SK-N-SH (cell line): ENCODE measurements at regions not wholly inside any gene's neighbourhood (a gene's known extent, or its start where the extent isn't known, plus 50 kb on each side); places are given as distances from the start of the nearest gene placed in this dataset.

Experiments used
- CTCF ChIA-PET: fragments of 300-600, 350-600 bp; formaldehyde crosslinking; extraction: SDS; loops from one replicate; lab custom pipeline; 2021; lab: Yijun Ruan, JAX
- POLR2A ChIA-PET: fragments of 350-600 bp; sonication (Branson Sonifier 250); formaldehyde crosslinking; extraction: SDS; loops from one replicate; lab custom pipeline; 2020; ENCODE audit warnings: antibody characterized with exemption, inconsistent platforms; lab: Yijun Ruan, JAX
- DNase-seq: peaks from one replicate; pipeline ENCODE4 v3.0.0; 2012
- H2AFZ ChIP-seq: fragments of 200-600 bp; sonication (generic); 2 replicates; pipeline ENCODE4 v1.8.1; 2016; ENCODE audit warnings: antibody characterized with exemption, mild to moderate bottlenecking, low read depth
- H3F3A ChIP-seq: fragments of 200-600 bp; sonication (generic); replicated peaks from 2 replicates; pipeline ENCODE3; 2016; ENCODE audit warnings: antibody characterized with exemption, mild to moderate bottlenecking; ENCODE audit not compliant: insufficient read depth
- H3K27ac ChIP-seq, 2 experiments: fragments of 200-500 bp in 1 of 2; fragments of 200-600 bp in 1 of 2; sonication (Bioruptor generic) in 1 of 2; sonication (generic), shearing (Covaris generic) in 1 of 2; 2 replicates each; pipeline versions ENCODE4 v1.5.1 to v1.6.1; 2014 to 2016; ENCODE audit warnings: low read depth in 2 of 2, inconsistent platforms in 1 of 2, low read length in 1 of 2, mild to moderate bottlenecking in 1 of 2, mixed read lengths in 1 of 2
- H3K27me3 ChIP-seq: fragments of 200-600 bp; sonication (generic), shearing (Covaris generic); 2 replicates; pipeline ENCODE4 v1.6.1; 2016; ENCODE audit warnings: mixed run types; ENCODE audit not compliant: insufficient read depth
- H3K36me3 ChIP-seq, 2 experiments: fragments of 200-500 bp in 1 of 2; fragments of 200-600 bp in 1 of 2; sonication (Bioruptor generic) in 1 of 2; sonication (generic) in 1 of 2; replicated peaks in 1 of 2; 2 replicates each; pipeline versions ENCODE3 to v1.5.1; 2014 to 2016; ENCODE audit warnings: low read length in 1 of 2, mild to moderate bottlenecking in 1 of 2; ENCODE audit not compliant: insufficient read depth in 2 of 2, control insufficient read depth in 1 of 2
- H3K4me1 ChIP-seq, 2 experiments: fragments of 200-500 bp in 1 of 2; fragments of 200-600 bp in 1 of 2; sonication (Bioruptor generic) in 1 of 2; sonication (generic), shearing (Covaris generic) in 1 of 2; 2 replicates each; pipeline versions ENCODE4 v1.5.1 to v1.6.1; 2014 to 2016; ENCODE audit warnings: low read depth in 1 of 2, low read length in 1 of 2, mixed run types in 1 of 2; ENCODE audit not compliant: insufficient read depth in 2 of 2, control insufficient read depth in 1 of 2
- H3K4me2 ChIP-seq: fragments of 200-600 bp; sonication (generic), shearing (Covaris generic); 2 replicates; pipeline ENCODE4 v1.6.1; 2017; ENCODE audit warnings: mixed run types
- H3K4me3 ChIP-seq, 2 experiments: fragments of 200-500 bp in 1 of 2; fragments of 200-600 bp in 1 of 2; sonication (Bioruptor generic) in 1 of 2; sonication (generic), shearing (Covaris generic) in 1 of 2; 2 replicates each; pipeline versions ENCODE4 v1.5.1 to v1.8.1; 2014 to 2016; ENCODE audit warnings: low read depth in 2 of 2, inconsistent platforms in 1 of 2, low read length in 1 of 2, mild to moderate bottlenecking in 1 of 2, mixed read lengths in 1 of 2, moderate library complexity in 1 of 2
- H3K79me2 ChIP-seq: fragments of 200-600 bp; sonication (generic); 2 replicates; pipeline ENCODE4 v1.8.1; 2017; ENCODE audit warnings: mild to moderate bottlenecking; ENCODE audit not compliant: insufficient read depth
- H3K9ac ChIP-seq: fragments of 200-600 bp; sonication (generic); 2 replicates; pipeline ENCODE4 v1.6.1; 2017; ENCODE audit warnings: mixed run types
- H3K9me2 ChIP-seq: fragments of 200-600 bp; sonication (generic); 2 replicates; pipeline ENCODE4 v1.6.1; 2017; ENCODE audit warnings: mixed run types
- H3K9me3 ChIP-seq: fragments of 200-600 bp; sonication (generic); 2 replicates; pipeline ENCODE4 v1.6.1; 2017; ENCODE audit warnings: mixed run types, mild to moderate bottlenecking, moderate library complexity
- H4K20me1 ChIP-seq: fragments of 200-600 bp; sonication (generic); 2 replicates; pipeline ENCODE4 v1.6.1; 2017; ENCODE audit warnings: mild to moderate bottlenecking, mixed run types; ENCODE audit not compliant: insufficient read depth
- ELF1 ChIP-seq: IDR thresholded peaks from 2 replicates; pipeline ENCODE4 v1.4.0; 2012
- EZH2phosphoT487 ChIP-seq: fragments of 200-600 bp; sonication (generic); IDR thresholded peaks from 2 replicates; pipeline ENCODE4 v1.6.1; 2017; ENCODE audit warnings: low read depth, mixed run types, mild to moderate bottlenecking, antibody characterized with exemption, moderate library complexity, borderline replicate concordance
- FOSL2 ChIP-seq: IDR thresholded peaks from 2 replicates; pipeline ENCODE4 v1.4.0; 2012; ENCODE audit warnings: low read depth, mild to moderate bottlenecking, moderate library complexity, borderline replicate concordance
- FOXJ3 ChIP-seq: sonication (generic); formaldehyde crosslinking; IDR thresholded peaks from 2 replicates; pipeline ENCODE4 v1.5.1; 2020; ENCODE audit warnings: mild to moderate bottlenecking, missing genetic modification reagents
- GATA2 ChIP-seq: sonication (generic); formaldehyde crosslinking; IDR thresholded peaks from 2 replicates; pipeline ENCODE4 v1.5.0; 2020; ENCODE audit warnings: mild to moderate bottlenecking, missing genetic modification reagents
- JUND ChIP-seq: IDR thresholded peaks from 2 replicates; pipeline ENCODE4 v1.4.0; 2012
- RCOR1 ChIP-seq: fragments of 150-350 bp; IDR thresholded peaks from 2 replicates; pipeline ENCODE4 v1.6.1; 2017; ENCODE audit warnings: antibody characterized with exemption, low read length
- RXRA ChIP-seq: IDR thresholded peaks from 2 replicates; pipeline ENCODE4 v1.4.0; 2012; ENCODE audit warnings: low read depth, mild to moderate bottlenecking, borderline replicate concordance
- SIN3A ChIP-seq: IDR thresholded peaks from 2 replicates; pipeline ENCODE4 v1.6.1; 2012; ENCODE audit warnings: low read depth, mild to moderate bottlenecking, low read length, moderate library complexity, borderline replicate concordance
- SMC3 ChIP-seq: IDR thresholded peaks from 2 replicates; pipeline ENCODE4 v1.6.1; 2012; ENCODE audit warnings: low read depth, low read length, improper control_type of control experiment
- TCF12 ChIP-seq: IDR thresholded peaks from 2 replicates; pipeline ENCODE4 v1.4.0; 2012
- TEAD4 ChIP-seq: IDR thresholded peaks from 2 replicates; pipeline ENCODE4 v1.4.0; 2012; ENCODE audit warnings: mild to moderate bottlenecking, borderline replicate concordance; ENCODE audit not compliant: insufficient read depth
- YY1 ChIP-seq: IDR thresholded peaks from 2 replicates; pipeline ENCODE4 v1.4.0; 2012; ENCODE audit warnings: low read depth, mild to moderate bottlenecking
- WGBS: methylation state at CpG from one replicate; pipeline ENCODE4 v1.1.6; 2017; ENCODE audit warnings: low lambda C conversion rate; 5-methylcytosine and 5-hydroxymethylcytosine counted together
- TF ChIP-seq, protein P1 (sequence below): fragments of 150-350 bp; IDR thresholded peaks from 2 replicates; pipeline ENCODE4 v1.6.1; 2017; ENCODE audit warnings: antibody characterized with exemption, low read length, low read depth, borderline replicate concordance
- TF ChIP-seq, protein P2 (sequence below): IDR thresholded peaks from 2 replicates; pipeline ENCODE4 v1.4.0; 2012; ENCODE audit warnings: low read depth, borderline replicate concordance

DNA sequence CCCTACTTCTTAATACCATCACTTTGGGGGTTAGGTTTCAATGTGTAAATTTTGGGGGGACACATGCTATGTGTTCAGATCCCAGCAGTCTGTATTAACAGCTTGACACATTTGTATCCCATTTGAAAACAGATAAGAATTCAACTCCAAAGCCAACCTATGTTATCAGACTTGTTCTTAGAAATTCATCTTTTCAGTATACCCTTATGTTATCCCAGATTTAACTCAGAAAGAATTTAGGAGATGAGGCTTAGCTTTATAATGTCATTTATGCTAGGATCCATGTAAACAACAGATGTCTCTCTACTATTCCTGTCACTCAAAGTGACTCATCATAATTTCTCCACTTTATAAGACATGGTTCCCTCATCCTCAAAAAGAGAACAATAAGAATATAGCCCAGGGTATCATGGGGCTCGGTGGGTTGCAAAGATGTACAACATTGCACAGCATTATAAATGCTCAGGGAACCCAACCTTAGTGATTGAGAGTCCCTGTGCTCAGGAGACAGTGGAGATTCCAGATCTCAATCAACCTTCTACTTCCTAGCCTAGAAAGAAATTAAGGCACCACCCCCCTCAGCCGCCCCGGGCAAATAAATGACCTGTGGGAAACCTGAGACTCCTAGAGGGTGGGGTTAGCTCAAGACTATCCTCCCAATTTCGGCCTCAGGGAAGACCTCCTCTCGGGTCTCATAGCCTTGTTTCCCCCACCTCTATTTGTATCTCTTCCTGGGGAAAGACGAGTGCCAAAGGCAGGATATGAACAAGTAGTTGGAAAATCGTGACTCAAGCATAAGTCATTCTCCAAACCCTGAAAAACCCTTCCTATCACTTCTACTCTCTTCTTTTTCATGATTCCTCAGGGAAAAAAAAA, 265.1 kb upstream of the CAMK1G start:
- no peak for DNase-seq
- Histone ChIP-seq H3K9ac (no peak overlapping the region), H3K4me1 (0 out of 4 replicates have a peak, but pooled peaks cover 0 to 5% of the 10 kb centered on the region in 2 experiments), H3K79me2 (no peaks in the 10 kb centered on the region), H3K27ac (peak overlapping the region in 1 of 2 experiments; percentile 25; a peak in 1 of 4 replicates), H3K4me3 (no peak overlapping the region), H3K9me3 (no peaks in the 10 kb centered on the region), H3K9me2 (no peaks in the 10 kb centered on the region), H2AFZ (peak overlapping the region; percentile 52; the same call in 1 of the 2 replicates), H3F3A (no peaks in the 10 kb centered on the region), H3K36me3 (no peaks in the 10 kb centered on the region), H3K4me2 (no peak overlapping the region), H4K20me1 (no peaks in the 10 kb centered on the region), H3K27me3 (no peaks in the 10 kb centered on the region)
- POLR2A ChIA-PET: no interaction called here
- TF ChIP-seq RCOR1: no peak
- peak; percentile 24; the same call in 1 of the 2 replicates for TF ChIP-seq JUND
- TF ChIP-seq YY1: no peak
- TF ChIP-seq ELF1: no peak
- TF ChIP-seq FOSL2: peak; percentile 56; the same call in 1 of the 2 replicates
- TF ChIP-seq SIN3A: no peak
- no peak for TF ChIP-seq TCF12
- CTCF ChIA-PET: interaction anchor here (1.2 to 2.0 kb wide), 2 partner anchors 16 to 22 kb away, joined by 3 to 6 read pairs; no protein-coding TSS in a partner anchor
- 57% methylated on average over 7 of the region's 7 CpGs for WGBS

DNA sequence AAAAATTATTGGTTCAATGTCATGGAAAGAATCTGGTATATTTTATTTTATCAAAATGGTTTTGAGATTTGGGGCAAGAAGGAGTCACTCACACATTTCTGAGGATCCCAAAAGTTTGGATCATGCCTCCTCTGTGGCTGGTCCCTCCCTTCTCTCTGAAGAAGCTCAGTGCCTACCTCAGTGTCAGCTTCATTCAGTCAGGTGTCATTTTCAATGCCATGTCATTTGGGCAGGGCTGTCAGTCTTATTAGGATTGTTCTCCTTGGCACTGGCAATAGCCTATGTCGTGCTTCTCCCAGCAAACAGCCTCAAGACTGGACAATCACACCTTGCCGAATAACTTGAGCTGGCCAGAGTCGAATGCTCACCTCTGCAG, 264.5 kb upstream of the CAMK1G start:
- H3K4me1 ChIP-seq: 0 out of 4 replicates have a peak, but pooled peaks cover 0 to 5% of the 10 kb centered on the region in 2 experiments
- H3K9me3 ChIP-seq: no peaks in the 10 kb centered on the region
- H3K79me2 ChIP-seq: no peaks in the 10 kb centered on the region
- no peaks in the 10 kb centered on the region for H3K9me2 ChIP-seq
- WGBS: 87% methylated on average over 3 of the region's 3 CpGs
- no peaks in the 10 kb centered on the region for H3K27me3 ChIP-seq
- POLR2A ChIA-PET: no interaction called here
- no peaks in the 10 kb centered on the region for H3F3A ChIP-seq
- H3K9ac ChIP-seq: no peak overlapping the region
- no peak for DNase-seq
- no peaks in the 10 kb centered on the region for H4K20me1 ChIP-seq
- H3K36me3 ChIP-seq: no peaks in the 10 kb centered on the region
- TF ChIP-seq TEAD4 (no peak), SMC3 (no peak), RXRA (no peak)
- H2AFZ ChIP-seq: no peak overlapping the region; the same call in 1 of the 2 replicates
- no peak overlapping the region for H3K4me3 ChIP-seq
- no peak overlapping the region for H3K4me2 ChIP-seq
- peak overlapping the region in 1 of 2 experiments; percentile 25; a peak in 1 of 4 replicates for H3K27ac ChIP-seq
- CTCF ChIA-PET: interaction anchor here (1.2 to 2.0 kb wide), 2 partner anchors 15 to 22 kb away, joined by 3 to 6 read pairs; no protein-coding TSS in a partner anchor

DNA sequence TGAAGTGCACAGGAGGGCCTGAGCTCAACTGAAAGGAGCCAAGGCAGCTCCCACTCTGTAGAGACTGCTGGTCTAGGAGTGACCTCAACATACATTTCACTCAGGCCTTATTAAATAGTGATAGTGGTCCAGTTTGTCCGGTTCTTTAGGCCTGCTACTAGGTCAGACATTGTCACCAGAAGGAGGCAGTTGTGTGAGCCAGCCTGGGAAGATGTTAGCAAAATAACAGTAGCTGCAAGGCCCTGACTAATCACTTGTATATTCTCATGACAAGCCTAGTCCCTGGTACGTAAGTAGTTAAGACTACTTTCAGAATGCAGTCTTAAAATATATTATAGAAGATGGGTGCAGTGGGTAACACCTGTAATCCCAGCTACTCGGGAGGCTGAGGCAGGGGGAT, 264.0 kb upstream of the CAMK1G start:
- Histone ChIP-seq H3K9me3 (no peaks in the 10 kb centered on the region), H3K4me2 (no peak overlapping the region)
- TF ChIP-seq EZH2phosphoT487 (no peak), TEAD4 (no peak), GATA2 (no peak), RXRA (no peak), FOXJ3 (CRISPR knock-in tag) (no peak), YY1 (no peak)
- TF ChIP-seq, protein P1, sequence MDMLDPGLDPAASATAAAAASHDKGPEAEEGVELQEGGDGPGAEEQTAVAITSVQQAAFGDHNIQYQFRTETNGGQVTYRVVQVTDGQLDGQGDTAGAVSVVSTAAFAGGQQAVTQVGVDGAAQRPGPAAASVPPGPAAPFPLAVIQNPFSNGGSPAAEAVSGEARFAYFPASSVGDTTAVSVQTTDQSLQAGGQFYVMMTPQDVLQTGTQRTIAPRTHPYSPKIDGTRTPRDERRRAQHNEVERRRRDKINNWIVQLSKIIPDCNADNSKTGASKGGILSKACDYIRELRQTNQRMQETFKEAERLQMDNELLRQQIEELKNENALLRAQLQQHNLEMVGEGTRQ: no peak
- TF ChIP-seq, protein P2, sequence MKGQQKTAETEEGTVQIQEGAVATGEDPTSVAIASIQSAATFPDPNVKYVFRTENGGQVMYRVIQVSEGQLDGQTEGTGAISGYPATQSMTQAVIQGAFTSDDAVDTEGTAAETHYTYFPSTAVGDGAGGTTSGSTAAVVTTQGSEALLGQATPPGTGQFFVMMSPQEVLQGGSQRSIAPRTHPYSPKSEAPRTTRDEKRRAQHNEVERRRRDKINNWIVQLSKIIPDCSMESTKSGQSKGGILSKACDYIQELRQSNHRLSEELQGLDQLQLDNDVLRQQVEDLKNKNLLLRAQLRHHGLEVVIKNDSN: no peak
- TF ChIP-seq, all 33 proteins: peak for 0
- Histone ChIP-seq H3K9ac (no peak overlapping the region), H3K27ac (peak overlapping the region in 1 of 2 experiments; percentile 25; a peak in 1 of 4 replicates), H3K79me2 (no peaks in the 10 kb centered on the region), H4K20me1 (no peaks in the 10 kb centered on the region), H3K27me3 (no peaks in the 10 kb centered on the region), H3K4me3 (no peak overlapping the region), H3K36me3 (no peaks in the 10 kb centered on the region), H3F3A (no peaks in the 10 kb centered on the region), H3K4me1 (0 out of 4 replicates have a peak, but pooled peaks cover 0 to 5% of the 10 kb centered on the region in 2 experiments), H2AFZ (no peak overlapping the region; the same call in 1 of the 2 replicates), H3K9me2 (no peaks in the 10 kb centered on the region)
- no peak for DNase-seq
- ChIA-PET POLR2A (no interaction called here), CTCF (interaction anchor here (1.2 to 2.0 kb wide), 2 partner anchors 15 to 21 kb away, joined by 3 to 6 read pairs; no protein-coding TSS in a partner anchor)
- WGBS: 82% methylated on average over 3 of the region's 3 CpGs
